ENCODE measurements at regions not wholly inside any gene's neighbourhood (a gene's known extent, or its start where the extent isn't known, plus 50 kb on each side); places are given as distances from the start of the nearest gene placed in this dataset.

- H3K27ac ChIP-seq, result no peak overlapping the region
- TF ChIP-seq CTCF (IDR thresholded peaks at IDR 0.05) (no peak), ZFX (IDR thresholded peaks at IDR 0.05; ENCODE audit: borderline replicate concordance) (no peak)
These were observed 109.9 kb upstream of the COPS8 start for GRCh38 chr2:236975766-236976165.

- no peak overlapping the region for H3K27ac ChIP-seq
- TF ChIP-seq ZFX (IDR thresholded peaks at IDR 0.05; ENCODE audit: borderline replicate concordance) (no peak), CTCF (IDR thresholded peaks at IDR 0.05) (no peak)
These were observed 109.2 kb upstream of the COPS8 start for GRCh38 chr2:236976266-236977062.

DNA sequence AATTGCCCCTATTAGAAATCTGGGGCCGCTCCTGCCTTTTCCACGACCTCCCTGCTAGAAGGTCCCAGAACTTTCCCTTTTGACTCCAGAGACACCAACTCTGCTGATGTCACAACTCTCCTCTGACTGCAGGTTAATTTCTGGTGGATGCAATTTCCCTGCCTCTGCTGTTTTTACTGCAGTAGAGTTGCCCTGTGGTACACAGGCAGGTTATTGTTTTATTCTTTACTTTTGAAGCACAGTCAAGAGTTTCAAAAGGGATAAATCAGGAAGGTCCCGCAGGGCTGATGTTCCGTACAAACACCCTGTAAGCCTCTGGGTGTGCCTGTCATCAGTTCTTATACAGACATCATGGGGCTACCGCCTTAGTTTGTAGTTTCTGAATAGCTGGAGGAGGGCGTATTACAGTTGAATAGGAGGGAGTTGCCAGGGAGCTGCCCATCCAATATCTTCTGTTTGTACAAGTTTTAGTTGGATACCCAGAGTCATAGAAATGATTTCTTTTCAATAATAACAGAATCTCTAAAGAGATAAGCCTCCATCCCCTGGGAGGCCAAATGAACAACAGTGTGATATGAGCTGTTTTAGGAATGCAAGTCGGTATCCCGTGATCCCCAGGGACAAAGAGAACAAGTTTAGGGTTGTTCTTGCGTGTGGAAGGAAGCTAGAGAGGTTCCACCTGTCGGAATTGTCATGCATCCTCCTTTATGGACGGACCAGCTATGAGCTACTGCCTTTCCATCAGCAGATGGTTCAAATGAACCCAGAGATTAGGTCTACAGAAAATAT lies 108.4 kb upstream of the COPS8 start:
- no peak for TF ChIP-seq CTCF (IDR thresholded peaks at IDR 0.05)
- TF ChIP-seq ZFX (IDR thresholded peaks at IDR 0.05; ENCODE audit: borderline replicate concordance), result no peak
- no peak overlapping the region for H3K27ac ChIP-seq

GRCh38 chr2:236977852-236978398 lies 107.8 kb upstream of the COPS8 start:
- H3K27ac ChIP-seq, result no peak overlapping the region
- no peak for TF ChIP-seq ZFX (IDR thresholded peaks at IDR 0.05; ENCODE audit: borderline replicate concordance)
- no peak for TF ChIP-seq CTCF (IDR thresholded peaks at IDR 0.05)

DNA sequence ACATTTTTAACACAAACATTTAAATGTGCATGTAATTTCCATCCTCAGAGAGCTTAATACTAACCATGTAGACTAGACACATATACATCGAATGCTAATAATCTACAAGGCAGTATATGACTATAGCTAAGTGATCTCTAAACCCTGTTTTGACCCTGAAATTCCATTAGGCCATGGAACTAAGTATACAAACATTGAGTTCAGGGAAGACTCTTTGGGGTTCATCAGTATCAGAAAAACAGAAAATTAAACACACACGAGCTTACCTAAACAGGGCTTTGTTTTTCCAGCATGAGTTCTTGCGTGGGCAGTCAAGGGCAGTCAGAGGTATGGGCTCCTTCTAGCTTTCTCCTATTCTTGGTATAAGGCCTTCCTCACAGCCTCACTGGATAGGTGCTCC lies 106.0 kb upstream of the COPS8 start:
- no peak for TF ChIP-seq CTCF (IDR thresholded peaks at IDR 0.05)
- TF ChIP-seq ZFX (IDR thresholded peaks at IDR 0.05; ENCODE audit: borderline replicate concordance), result no peak
- H3K27ac ChIP-seq, result no peak overlapping the region

DNA sequence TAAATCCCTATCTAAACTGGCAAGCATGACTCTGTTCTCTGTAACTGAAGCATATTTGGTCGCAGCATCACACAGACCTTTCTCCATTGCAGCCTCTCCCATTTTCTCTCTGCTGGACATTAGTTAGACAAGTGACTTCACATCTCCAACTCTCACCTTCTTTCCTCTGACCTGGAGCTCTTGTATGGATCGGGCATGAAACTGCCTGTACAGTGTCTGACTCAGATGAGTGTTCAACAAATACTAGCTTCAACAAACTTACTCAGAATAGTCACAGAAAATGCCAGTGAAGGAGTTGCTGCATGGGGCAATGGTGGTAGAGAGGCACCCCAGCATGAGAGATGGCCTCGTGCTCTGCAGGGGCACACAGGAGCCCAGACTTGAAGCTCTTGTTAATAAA lies 104.7 kb upstream of the COPS8 start:
- no peak overlapping the region for H3K27ac ChIP-seq
- TF ChIP-seq CTCF (IDR thresholded peaks at IDR 0.05) (no peak), ZFX (IDR thresholded peaks at IDR 0.05; ENCODE audit: borderline replicate concordance) (no peak)

Data from 22Rv1 (cell line).